ENCODE measurements at regions not wholly inside any gene's neighbourhood (a gene's known extent, or its start where the extent isn't known, plus 50 kb on each side); places are given as distances from the start of the nearest gene placed in this dataset.

DNA sequence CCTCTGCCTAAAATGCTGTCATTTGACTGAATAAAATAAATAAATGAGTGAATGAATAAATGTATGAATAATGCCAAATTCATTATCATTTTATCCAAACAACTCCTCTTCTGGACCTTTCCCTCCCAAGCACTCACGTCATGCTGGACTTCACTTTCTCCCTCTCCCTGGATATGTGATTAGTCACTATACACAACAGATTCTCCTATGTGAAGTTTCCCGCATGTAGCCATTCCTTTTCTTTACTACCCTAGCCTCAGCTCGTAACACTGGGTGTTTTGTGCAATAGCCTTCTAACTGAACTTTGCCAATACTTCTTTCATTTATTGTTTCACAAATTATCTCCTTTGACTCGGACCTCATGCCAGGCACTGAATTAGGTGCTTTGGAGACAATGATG, 87.6 kb upstream of the IL6 start:
- no peak overlapping the region for H3K4me3 ChIP-seq
- TF ChIP-seq POLR2A (IDR thresholded peaks at IDR 0.05) = no peak
- TF ChIP-seq, protein P1, sequence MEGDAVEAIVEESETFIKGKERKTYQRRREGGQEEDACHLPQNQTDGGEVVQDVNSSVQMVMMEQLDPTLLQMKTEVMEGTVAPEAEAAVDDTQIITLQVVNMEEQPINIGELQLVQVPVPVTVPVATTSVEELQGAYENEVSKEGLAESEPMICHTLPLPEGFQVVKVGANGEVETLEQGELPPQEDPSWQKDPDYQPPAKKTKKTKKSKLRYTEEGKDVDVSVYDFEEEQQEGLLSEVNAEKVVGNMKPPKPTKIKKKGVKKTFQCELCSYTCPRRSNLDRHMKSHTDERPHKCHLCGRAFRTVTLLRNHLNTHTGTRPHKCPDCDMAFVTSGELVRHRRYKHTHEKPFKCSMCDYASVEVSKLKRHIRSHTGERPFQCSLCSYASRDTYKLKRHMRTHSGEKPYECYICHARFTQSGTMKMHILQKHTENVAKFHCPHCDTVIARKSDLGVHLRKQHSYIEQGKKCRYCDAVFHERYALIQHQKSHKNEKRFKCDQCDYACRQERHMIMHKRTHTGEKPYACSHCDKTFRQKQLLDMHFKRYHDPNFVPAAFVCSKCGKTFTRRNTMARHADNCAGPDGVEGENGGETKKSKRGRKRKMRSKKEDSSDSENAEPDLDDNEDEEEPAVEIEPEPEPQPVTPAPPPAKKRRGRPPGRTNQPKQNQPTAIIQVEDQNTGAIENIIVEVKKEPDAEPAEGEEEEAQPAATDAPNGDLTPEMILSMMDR (IDR thresholded peaks at IDR 0.05) = no peak
- no peaks in the 10 kb centered on the region for H3K27me3 ChIP-seq
- ATAC-seq (no peak), DNase-seq (no peak)
- WGBS, 2 donors = 57 to 63% methylated on average over 4 of the region's 4 CpGs
- H3K9me3 ChIP-seq = no peaks in the 10 kb centered on the region
- intact Hi-C loops (cut with DNase I) = no loop called here
- no peak overlapping the region for H3K27ac ChIP-seq
- no peaks in the 10 kb centered on the region for H3K4me1 ChIP-seq
- H3K36me3 ChIP-seq (replicated peaks in 1 of 2; ENCODE audit: insufficient read depth in 1 of 2, low read depth in 2 of 2) = no peaks in the 10 kb centered on the region

DNA sequence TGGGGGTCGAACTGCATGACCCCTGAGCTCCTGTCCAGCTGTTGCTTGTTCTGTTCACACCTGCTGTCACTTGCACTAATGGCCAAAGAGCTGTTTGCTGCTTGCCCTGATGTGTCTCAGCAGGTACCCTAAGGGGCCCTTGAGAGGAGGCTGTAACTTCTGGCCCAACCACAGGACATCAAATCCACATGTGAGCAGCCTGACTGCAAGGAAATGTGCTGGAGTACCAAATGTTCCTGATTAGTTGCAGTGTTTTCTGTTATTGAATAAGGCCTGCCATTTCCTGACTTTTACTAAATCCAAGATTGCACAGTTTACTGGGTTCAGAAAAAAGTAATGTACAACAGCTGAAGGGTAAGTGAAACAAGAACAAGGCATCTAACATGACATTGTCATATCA, 91.7 kb upstream of the IL6 start:
- Histone ChIP-seq H3K9me3 (no peaks in the 10 kb centered on the region), H3K27ac (no peak overlapping the region), H3K36me3 (replicated peaks in 1 of 2; ENCODE audit: insufficient read depth in 1 of 2, low read depth in 2 of 2) (no peaks in the 10 kb centered on the region), H3K4me3 (no peak overlapping the region), H3K4me1 (no peaks in the 10 kb centered on the region), H3K27me3 (no peaks in the 10 kb centered on the region)
- ATAC-seq (no peak), DNase-seq (no peak)
- TF ChIP-seq, protein P1 (IDR thresholded peaks at IDR 0.05) = no peak
- TF ChIP-seq POLR2A (IDR thresholded peaks at IDR 0.05) = no peak
- WGBS, 2 donors = 57 to 64% methylated on average over 1 of the region's 1 CpG
- intact Hi-C loops (cut with DNase I) = no loop called here

DNA sequence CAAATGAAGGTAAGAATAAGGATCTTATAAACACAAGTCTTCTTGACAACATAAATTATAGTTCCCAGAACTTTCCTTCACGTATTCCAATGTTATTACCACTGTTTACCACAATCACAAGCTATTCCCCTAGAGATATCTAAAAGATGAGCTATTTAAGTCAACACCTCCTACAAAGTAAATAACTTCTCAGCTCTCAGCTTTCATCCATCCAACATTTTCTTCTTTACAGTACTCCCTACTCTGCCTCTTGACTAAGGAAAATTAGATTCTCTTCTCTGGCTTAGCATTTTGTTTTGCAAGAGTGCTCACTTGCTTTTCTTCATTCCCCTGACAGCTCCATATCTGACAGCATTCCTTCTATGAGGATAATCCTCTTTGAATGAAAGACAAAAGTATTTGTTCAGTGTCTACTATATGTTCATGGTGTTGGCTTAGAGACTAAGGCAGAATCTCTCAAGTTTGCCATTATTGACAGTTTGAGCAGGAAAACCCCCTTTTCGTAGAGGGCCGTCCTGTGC, 93.0 kb upstream of the IL6 start:
- Histone ChIP-seq H3K9me3 (no peaks in the 10 kb centered on the region), H3K4me1 (no peaks in the 10 kb centered on the region), H3K27me3 (no peaks in the 10 kb centered on the region), H3K4me3 (no peak overlapping the region), H3K36me3 (replicated peaks in 1 of 2; ENCODE audit: insufficient read depth in 1 of 2, low read depth in 2 of 2) (no peaks in the 10 kb centered on the region), H3K27ac (no peak overlapping the region)
- TF ChIP-seq, protein P1 (IDR thresholded peaks at IDR 0.05) = no peak
- TF ChIP-seq POLR2A (IDR thresholded peaks at IDR 0.05) = no peak
- intact Hi-C loops (cut with DNase I) = no loop called here
- ATAC-seq (no peak), DNase-seq (no peak)
- WGBS, 2 donors = 73 to 86% methylated on average over 3 of the region's 3 CpGs

DNA sequence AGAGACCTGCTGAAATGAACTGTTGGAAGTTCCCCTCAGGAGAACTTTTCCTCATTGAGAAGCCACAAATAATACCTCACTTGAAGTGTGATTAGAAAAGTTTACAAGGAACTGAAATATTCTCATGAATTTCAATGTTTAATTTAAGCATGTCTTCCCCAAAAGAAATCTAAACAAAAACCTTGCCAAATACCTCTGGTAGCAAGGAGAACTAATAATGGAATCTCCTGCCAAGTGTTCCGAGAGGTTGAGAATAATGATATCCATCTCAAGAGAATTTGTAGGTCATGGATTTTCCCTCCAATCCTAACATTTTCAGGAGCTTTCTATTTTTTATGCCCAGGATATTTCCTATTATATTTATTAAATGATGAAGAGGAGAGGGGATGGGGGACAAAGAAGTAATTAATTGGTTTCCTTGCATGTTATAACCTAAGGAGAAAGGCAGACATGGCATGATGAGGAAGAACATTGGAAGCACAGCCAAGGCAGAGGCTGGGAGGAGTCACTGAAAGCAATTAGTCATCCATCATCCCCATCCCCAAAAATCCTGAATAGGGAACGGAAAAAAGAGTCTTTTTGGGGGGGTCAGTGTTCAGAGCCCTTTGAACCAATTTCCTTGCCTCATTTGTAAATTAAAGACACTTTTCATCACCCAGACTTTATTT, 93.6 kb upstream of the IL6 start:
- WGBS, 2 donors = 33 to 45% methylated on average over 2 of the region's 2 CpGs
- ATAC-seq (no peak), DNase-seq (no peak)
- TF ChIP-seq, protein P1 (IDR thresholded peaks at IDR 0.05) = no peak
- no peak for TF ChIP-seq POLR2A (IDR thresholded peaks at IDR 0.05)
- Histone ChIP-seq H3K4me3 (no peak overlapping the region), H3K9me3 (no peaks in the 10 kb centered on the region), H3K27ac (no peak overlapping the region), H3K36me3 (replicated peaks in 1 of 2; ENCODE audit: insufficient read depth in 1 of 2, low read depth in 2 of 2) (no peaks in the 10 kb centered on the region), H3K4me1 (no peaks in the 10 kb centered on the region), H3K27me3 (no peaks in the 10 kb centered on the region)
- intact Hi-C loops (cut with DNase I) = no loop called here

DNA sequence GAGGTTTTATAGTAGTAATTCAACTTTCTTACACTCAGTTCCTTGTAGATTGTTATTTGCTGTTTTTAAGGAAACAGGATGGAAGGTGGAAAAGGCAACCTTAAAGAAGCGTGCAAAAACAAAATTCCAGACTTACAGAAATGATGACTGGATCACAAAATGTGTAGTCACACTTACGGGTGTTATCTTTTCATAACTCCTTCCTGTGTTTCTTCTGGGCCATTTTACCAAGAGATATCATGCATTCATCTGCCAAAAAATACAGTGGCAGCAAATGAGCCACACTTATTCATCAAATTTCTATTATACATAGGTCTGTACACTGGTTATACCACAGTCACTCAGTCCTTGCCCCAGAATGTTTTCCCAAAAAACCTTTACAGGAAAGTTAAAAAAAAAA, 94.3 kb upstream of the IL6 start:
- no peak for ATAC-seq
- H3K36me3 ChIP-seq (replicated peaks in 1 of 2; ENCODE audit: insufficient read depth in 1 of 2, low read depth in 2 of 2) = no peaks in the 10 kb centered on the region
- H3K27me3 ChIP-seq = no peaks in the 10 kb centered on the region
- no peak overlapping the region for H3K4me3 ChIP-seq
- H3K4me1 ChIP-seq = no peaks in the 10 kb centered on the region
- intact Hi-C loops (cut with DNase I) = no loop called here
- no peak overlapping the region for H3K27ac ChIP-seq
- TF ChIP-seq, protein P1 (IDR thresholded peaks at IDR 0.05) = no peak
- TF ChIP-seq POLR2A (IDR thresholded peaks at IDR 0.05) = no peak
- DNase-seq = no peak
- WGBS, 2 donors = 65 to 72% methylated on average over 2 of the region's 2 CpGs
- no peaks in the 10 kb centered on the region for H3K9me3 ChIP-seq

All from body of pancreas (tissue), 4 donors.